ENCODE measurements at regions not wholly inside any gene's neighbourhood (a gene's known extent, or its start where the extent isn't known, plus 50 kb on each side); places are given as distances from the start of the nearest gene placed in this dataset.

GRCh38 chr9:92180669-92181181 is 65.5 kb upstream of the SPTLC1 start:
- Histone ChIP-seq H3K4me1 (ENCODE audit: control insufficient read depth, insufficient read depth, low read length) (no peaks in the 10 kb centered on the region), H3K4me3 (ENCODE audit: low read depth in 2 of 2, low read length in 2 of 2) (no peak overlapping the region), H3K36me3 (ENCODE audit: control insufficient read depth, insufficient read depth, low read length) (no peaks in the 10 kb centered on the region), H3K27ac (ENCODE audit: low read length) (no peak overlapping the region), H3K27me3 (ENCODE audit: control insufficient read depth, insufficient read depth, low read length) (no peaks in the 10 kb centered on the region), H3K9me3 (ENCODE audit: control insufficient read depth, insufficient read depth, low read depth, low read length) (no peaks in the 10 kb centered on the region)
- TF ChIP-seq CTCF (IDR thresholded peaks at IDR 0.05), result no peak
- TF ChIP-seq TCF7L2 (IDR thresholded peaks at IDR 0.05; ENCODE audit: low read depth, low read length), result no peak
- no peak for TF ChIP-seq POLR2AphosphoS5 (IDR thresholded peaks at IDR 0.05; ENCODE audit: low read depth, low read length)
- TF ChIP-seq SIN3A (IDR thresholded peaks at IDR 0.05; ENCODE audit: borderline replicate concordance, insufficient read depth, low read depth, low read length), result no peak
- no peak for TF ChIP-seq REST (IDR thresholded peaks at IDR 0.05; ENCODE audit: insufficient read depth in 1 of 2, low read depth in 2 of 2, low read length in 1 of 2)
- ChIA-PET CTCF (no interaction called here), POLR2A (no interaction called here)
- in situ Hi-C loops (cut with HindIII; ENCODE audit: low pct_unique_long_range_greater_than_20kb, low sequenced_read_pairs) (no loop called here), intact Hi-C loops (cut with micrococcal nuclease; ENCODE audit: unreplicated experiment) (no loop called here)
- no peak for DNase-seq (ENCODE audit: low read depth, low spot score)
- BruUV-seq (replicated peaks), result no TSS peak
- ATAC-seq, result no peak

- BruUV-seq (replicated peaks), result no TSS peak
- H3K27me3 ChIP-seq (ENCODE audit: control insufficient read depth, insufficient read depth, low read length), result no peaks in the 10 kb centered on the region
- no peaks in the 10 kb centered on the region for H3K36me3 ChIP-seq (ENCODE audit: control insufficient read depth, insufficient read depth, low read length)
- POLR2A ChIA-PET, result no interaction called here
- no peaks in the 10 kb centered on the region for H3K4me1 ChIP-seq (ENCODE audit: control insufficient read depth, insufficient read depth, low read length)
- intact Hi-C loops (cut with micrococcal nuclease; ENCODE audit: unreplicated experiment) (no loop called here), in situ Hi-C loops (cut with HindIII; ENCODE audit: low pct_unique_long_range_greater_than_20kb, low sequenced_read_pairs) (no loop called here)
- no peak for TF ChIP-seq POLR2AphosphoS5 (IDR thresholded peaks at IDR 0.05; ENCODE audit: low read depth, low read length)
- TF ChIP-seq TCF7L2 (IDR thresholded peaks at IDR 0.05; ENCODE audit: low read depth, low read length), result no peak
- no peak for TF ChIP-seq SIN3A (IDR thresholded peaks at IDR 0.05; ENCODE audit: borderline replicate concordance, insufficient read depth, low read depth, low read length)
- no peak for TF ChIP-seq CTCF (IDR thresholded peaks at IDR 0.05)
- TF ChIP-seq REST (IDR thresholded peaks at IDR 0.05; ENCODE audit: insufficient read depth in 1 of 2, low read depth in 2 of 2, low read length in 1 of 2), result no peak
- H3K27ac ChIP-seq (ENCODE audit: low read length), result no peak overlapping the region
- ATAC-seq, result no peak
- H3K9me3 ChIP-seq (ENCODE audit: control insufficient read depth, insufficient read depth, low read depth, low read length), result no peaks in the 10 kb centered on the region
- H3K4me3 ChIP-seq (ENCODE audit: low read depth in 2 of 2, low read length in 2 of 2), result no peak overlapping the region
- CTCF ChIA-PET, result no interaction called here
- no peak for DNase-seq (ENCODE audit: low read depth, low spot score)
Observed at GRCh38 chr9:92180002-92180400, 64.8 kb upstream of the SPTLC1 start.
